ENCODE measurements at regions not wholly inside any gene's neighbourhood (a gene's known extent, or its start where the extent isn't known, plus 50 kb on each side); places are given as distances from the start of the nearest gene placed in this dataset.
"Not testable (repeated sequence)": the region's sequence is repeated elsewhere in the genome, so short reads cannot be mapped to it uniquely, and the experiment has no call there.

GRCh38 chr13:52931131-52931530, 82.7 kb upstream of the PCDH8 start:
- no peak for DNase-seq (ENCODE audit: low spot score)

DNA sequence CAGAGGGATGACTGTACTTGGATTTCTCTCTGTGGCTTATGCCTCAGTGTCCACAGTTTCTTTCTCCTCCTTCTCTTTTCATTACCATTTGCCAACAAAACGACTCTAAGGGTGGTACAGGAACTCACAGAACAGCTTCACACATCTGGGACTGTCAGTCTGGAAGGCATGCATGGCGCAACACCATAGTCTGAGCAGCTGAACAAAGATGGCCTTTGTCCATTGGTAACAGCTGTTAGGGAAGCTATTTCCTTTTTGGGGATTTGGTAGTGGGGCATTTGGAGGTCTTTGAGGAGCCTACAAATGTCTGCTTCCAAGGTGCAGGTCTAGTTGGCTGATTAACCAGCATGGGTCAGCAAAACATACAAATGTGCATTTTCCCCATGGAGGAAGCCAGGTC, 81.4 kb upstream of the PCDH8 start:
- DNase-seq (ENCODE audit: low spot score): no peak

- DNase-seq (ENCODE audit: low spot score): no peak
Measured at GRCh38 chr13:52926971-52927370, 78.5 kb upstream of the PCDH8 start.

DNA sequence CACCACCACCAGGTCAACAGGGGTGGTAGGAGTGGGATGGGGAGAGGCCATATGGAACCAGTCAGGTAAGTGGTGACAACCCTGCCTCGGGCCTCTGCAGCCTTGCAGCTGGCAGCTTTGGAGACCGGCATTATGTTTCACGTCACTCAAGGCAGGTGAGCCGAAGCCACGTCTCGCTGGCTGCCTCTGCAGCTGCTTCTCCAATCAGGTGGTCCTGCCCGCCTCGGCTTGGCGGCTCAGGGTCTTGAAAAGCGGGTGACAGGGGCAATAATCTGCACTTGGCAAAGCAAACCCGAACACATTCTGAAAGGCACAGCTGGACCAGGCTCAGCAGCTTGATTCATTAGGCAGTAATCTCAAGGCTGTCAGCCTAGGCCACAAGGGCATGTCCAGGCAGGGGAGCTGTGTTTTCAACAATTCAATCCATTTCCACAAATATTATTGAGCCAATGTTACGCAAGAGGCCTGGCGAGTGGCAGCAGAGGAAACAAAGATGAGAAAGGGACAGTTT, 77.4 kb upstream of the PCDH8 start:
- no peak for DNase-seq (ENCODE audit: low spot score)

DNA sequence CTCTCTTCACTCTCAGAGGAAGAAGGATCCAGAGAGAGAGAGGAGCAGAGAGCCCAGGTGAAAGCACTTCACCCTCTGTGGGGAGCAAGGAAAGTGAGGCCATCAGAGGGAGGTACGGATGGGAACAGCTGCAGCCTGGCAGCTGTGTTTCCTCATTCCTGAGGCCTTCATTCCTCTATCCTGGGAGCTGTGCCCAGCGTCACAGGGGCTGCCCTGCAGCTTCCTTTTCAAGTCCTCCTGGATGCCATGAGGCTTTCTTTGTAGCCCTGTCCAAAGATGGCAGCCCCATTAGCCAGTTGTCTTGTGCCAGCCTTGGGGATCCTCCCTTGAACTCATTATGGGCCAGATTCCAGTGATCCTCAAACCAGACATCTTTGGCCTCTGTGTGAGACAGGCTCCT, 76.8 kb upstream of the PCDH8 start:
- DNase-seq (ENCODE audit: low spot score): no peak

- DNase-seq (ENCODE audit: low spot score): no peak
Measured at GRCh38 chr13:52924289-52925148, 76.1 kb upstream of the PCDH8 start.

DNA sequence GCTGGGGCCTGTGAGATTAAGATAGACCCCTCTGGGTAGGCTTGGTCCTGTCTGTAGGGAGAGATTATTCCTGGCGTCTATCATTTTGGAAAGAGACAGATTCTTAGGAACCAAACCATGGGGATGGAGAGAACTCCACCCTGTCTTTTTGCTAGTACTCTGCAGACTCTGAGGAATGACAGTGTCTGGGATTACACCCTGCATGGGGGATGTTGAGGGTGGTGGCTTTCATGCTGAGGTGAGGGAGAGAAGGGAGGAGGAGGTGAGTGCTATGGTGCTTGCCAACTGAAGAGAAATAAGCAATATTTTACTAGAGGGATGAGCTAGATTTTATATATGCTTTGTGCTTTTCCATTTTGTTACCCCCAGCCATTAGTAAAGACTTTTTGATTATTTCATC, 74.5 kb upstream of the PCDH8 start:
- DNase-seq (ENCODE audit: low spot score): no peak

- DNase-seq (ENCODE audit: low spot score): no peak
Measured at GRCh38 chr13:52921194-52921593, 72.8 kb upstream of the PCDH8 start.

GRCh38 chr13:52916486-52916990, 68.1 kb upstream of the PCDH8 start:
- DNase-seq (ENCODE audit: low spot score): no peak

GRCh38 chr13:52911340-52911739, 62.9 kb upstream of the PCDH8 start:
- DNase-seq (ENCODE audit: low spot score): no peak

GRCh38 chr13:52910318-52910717, 61.9 kb upstream of the PCDH8 start:
- not testable (repeated sequence) for DNase-seq (ENCODE audit: low spot score)

DNA sequence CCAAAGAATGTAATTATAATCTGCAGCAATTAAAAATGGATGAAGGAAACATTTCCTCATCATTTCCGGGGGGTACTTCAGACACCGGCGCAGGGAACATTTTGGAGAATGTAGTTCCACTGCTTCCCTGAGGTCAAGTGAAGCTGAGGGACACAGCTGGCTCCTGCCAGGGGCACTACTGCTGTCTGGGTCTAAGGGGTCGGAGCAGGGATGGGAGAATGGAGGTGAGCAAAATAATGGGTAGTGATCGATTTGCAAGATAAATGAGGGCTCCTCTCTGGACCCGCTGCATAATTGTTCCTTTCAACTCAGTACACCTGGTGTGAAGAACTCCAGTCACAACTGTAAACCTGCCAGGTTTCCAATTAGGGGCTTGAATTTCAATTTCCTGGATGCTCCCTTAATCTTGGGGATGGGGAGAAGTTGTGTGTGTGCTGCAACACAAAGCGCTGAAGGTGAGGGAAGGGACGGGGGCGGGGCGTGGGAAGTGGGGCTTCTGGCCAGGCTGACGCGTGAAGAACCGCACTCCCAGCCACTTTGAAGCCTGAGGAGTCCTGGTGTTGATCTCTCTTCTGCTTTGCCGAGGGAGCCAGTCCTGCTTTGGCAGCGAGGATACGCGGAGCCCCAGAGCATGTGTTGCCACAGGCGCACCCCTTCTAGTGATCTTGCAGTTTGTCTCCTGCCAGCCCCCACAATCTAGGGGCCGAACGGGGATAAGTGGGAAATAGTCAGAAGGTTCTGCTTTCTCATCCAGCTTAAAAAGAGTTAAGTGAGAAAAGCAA, 57.9 kb upstream of the PCDH8 start:
- no peak for DNase-seq (ENCODE audit: low spot score)

DNA sequence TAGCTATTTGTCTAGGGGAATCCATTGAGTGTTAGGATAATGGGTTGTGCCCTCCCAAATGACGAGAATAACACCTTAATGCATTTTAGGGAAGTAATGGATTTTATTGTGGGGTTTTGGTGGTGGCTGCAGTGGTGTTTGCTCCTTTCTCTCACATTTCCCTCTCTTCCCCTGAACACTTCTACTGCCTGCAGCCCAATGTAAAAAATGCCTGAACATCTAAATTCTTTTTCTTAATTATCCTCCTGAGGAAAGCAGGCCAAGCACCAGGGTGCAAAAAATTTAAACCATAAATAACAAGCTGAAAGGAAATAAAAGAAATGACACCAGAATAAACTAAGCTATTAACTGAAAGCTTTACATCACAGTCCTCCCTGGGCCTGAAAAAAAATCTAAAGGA, 57.3 kb upstream of the PCDH8 start:
- no peak for DNase-seq (ENCODE audit: low spot score)

DNA sequence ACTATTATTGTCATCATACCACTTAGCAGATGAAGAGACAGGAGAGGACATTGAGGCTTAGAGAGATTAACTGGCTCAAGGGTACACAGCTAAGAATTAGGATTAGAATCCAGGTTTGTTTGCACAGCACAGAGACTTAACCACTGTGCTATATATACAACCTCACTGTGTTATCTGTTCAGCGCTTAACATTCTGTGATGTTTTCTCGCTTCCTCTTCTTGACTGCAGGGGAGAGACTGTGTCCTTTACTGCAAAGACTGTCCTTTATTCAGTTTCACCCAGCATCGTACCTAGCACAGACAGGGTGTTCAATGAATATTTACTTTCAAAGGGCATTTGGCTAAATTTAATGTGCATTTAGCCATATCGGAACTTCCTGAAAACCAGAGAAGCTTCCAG, 54.9 kb upstream of the PCDH8 start:
- no peak for DNase-seq (ENCODE audit: low spot score)

- no peak for DNase-seq (ENCODE audit: low spot score)
Measured at GRCh38 chr13:52899206-52899605, 50.8 kb upstream of the PCDH8 start.
